GM18517 (cell line): ENCODE measurements at regions not wholly inside any gene's neighbourhood (a gene's known extent, or its start where the extent isn't known, plus 50 kb on each side); places are given as distances from the start of the nearest gene placed in this dataset.

Experiments
- ATAC-seq: cut with Tn5 transposase; IDR thresholded peaks from one replicate; pipeline ENCODE4 v1.9.1; 2021; ENCODE audit warnings: mild to moderate bottlenecking, moderate library complexity; ENCODE audit not compliant: unreplicated experiment

- no peak for ATAC-seq
Observed at GRCh38 chr15:97141871-97142270, 811.4 kb downstream of the NR2F2 start.

GRCh38 chr15:97143592-97144376, 813.3 kb downstream of the NR2F2 start:
- no peak for ATAC-seq

DNA sequence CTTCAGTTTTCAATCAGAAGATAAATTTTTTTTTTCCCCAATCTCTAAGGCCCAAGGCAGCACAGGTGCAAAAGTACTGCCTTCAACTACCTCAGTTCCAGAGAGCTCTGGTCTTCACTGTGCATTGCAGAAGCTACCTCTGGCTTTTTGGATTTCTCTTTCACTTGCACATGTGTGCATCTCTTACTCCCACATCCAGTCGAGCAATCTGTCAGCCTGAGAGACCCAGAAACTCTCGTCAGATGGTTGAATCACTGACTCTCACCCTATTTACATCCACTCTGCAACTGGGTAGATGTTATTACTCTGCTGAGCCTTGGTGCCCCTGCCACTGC, 813.8 kb downstream of the NR2F2 start:
- no peak for ATAC-seq

GRCh38 chr15:97146929-97147870, 813.3 kb upstream of the ARRDC4 start:
- ATAC-seq: no peak

DNA sequence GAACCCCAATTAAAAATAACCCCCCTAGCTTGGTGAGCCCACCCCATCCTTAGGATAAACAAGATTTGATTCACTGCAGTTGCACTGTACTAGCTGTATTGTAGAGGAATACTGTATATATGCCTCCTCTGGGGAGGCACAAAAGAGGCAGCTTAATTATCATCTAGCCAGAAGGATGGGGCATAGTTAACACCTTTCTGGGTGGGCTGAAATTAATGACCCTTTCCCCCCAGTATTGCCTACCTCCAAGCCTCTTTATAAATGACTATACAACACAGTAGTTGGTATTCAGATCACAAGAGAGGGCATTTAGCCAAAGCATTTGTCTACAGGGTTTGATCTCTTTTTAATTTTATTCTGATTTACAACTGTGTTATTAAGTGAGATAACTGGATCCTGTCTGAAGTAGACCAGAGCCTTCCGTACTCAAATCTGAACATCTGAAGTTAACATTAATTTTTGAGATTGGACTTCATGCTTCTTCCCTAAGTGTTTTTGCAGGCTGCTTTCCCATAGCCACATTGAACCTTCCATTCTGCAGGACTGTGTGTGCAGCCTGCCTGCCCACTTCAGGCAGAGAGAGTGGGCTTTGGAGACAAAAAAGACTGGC, 807.0 kb upstream of the ARRDC4 start:
- no peak for ATAC-seq

- ATAC-seq: no peak
Observed at GRCh38 chr15:97156739-97157265, 803.7 kb upstream of the ARRDC4 start.

DNA sequence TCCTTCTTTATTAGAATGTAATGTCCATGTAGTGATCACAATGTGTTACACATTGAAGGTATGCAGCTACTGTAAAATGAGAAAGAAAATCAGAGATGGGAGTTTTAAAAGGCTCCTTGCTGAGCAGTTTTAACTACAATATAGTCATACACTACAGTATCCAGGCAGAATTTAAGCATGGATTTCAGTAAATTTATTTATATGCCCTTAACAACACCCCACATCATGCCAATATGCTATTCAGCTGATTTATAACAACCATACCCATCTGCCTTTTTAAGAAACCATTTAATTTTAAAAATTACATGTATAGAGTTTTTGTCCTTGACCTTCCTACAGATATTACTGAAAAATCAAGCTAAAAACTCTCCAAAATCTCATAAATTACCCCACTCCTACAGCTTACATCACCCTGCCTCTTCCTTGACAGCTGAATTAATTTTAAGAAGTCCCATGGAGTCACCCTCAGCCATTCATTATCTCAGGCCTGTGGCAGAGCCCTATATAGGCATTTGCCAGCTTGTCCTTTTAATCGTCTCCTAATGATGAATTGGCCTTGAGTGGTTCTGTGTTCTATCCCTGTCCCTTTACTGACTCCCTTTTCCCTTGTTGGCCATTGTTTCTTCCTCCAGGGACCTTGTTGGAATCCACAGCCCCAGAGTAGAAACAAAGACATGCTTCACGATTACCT, 797.6 kb upstream of the ARRDC4 start:
- ATAC-seq: no peak

- no peak for ATAC-seq
Observed at GRCh38 chr15:97165205-97165604, 795.3 kb upstream of the ARRDC4 start.

GRCh38 chr15:97168704-97169475, 791.6 kb upstream of the ARRDC4 start:
- no peak for ATAC-seq

DNA sequence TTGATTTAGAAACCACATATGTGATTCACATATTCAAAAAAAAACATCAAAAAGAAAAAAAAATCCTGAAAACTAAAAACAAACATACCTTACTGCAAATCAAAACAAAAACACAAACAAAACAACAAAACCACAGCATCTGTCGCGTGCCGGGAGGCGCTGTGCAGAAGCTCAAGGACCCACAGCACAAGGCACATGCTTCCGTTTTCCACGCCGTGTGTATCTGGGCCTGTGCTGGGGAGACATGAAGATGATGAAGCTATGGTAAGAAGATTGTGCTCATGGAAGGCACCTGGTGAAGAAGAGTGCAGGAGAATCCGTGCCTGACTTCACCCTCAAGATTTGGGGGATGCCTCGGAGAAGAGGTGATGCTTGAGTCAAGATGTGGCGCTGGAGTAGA, 788.9 kb upstream of the ARRDC4 start:
- no peak for ATAC-seq

DNA sequence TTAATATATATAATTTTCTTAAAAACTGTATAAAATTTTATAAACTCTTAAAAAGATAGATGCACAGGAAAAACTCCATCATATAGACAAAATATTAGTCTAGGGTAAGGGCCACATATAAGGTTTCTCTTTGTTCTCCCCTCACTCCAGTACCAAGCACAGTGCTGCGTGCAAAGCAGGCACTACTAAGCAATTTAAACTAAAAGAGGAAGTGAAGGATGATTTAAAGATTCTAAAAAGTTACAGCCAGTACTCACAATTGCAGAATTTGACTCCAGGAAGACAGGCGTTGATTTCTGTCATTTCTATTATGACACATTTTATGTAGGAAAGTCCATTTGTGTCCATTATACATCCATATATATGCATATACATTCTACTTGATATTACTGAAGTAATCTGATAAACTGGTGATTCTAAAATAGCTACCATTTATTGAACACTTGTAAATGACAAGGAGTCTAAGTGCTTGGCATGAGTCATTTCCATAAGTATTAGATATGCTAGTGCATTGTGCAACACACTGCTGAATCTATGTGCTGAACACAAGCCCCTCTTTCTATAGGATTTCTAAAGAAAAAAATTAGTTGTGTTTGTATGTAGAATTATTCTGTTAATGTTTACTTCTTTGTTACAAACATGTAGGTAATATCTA, 785.5 kb upstream of the ARRDC4 start:
- no peak for ATAC-seq

DNA sequence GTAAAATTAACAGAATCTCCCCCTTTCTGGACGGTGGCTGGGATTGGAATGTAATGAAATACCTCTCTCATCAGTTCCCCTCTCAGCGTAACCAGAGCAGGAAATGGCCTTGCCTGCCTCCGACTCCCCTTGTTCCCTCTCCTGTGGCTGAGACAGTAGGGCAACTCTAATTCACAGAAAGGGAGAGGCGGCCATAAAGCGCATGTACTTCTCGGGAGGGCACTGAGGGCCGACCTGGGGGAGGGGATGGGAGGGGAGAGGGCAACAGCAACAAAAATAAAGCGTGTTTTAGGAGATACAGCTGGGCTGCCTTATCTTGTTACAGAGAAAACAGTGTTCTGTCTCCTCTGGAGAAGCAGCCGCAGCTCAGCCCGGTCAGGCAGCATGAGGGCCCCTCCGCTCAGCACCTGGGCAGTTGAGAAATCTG, 783.3 kb upstream of the ARRDC4 start:
- no peak for ATAC-seq

DNA sequence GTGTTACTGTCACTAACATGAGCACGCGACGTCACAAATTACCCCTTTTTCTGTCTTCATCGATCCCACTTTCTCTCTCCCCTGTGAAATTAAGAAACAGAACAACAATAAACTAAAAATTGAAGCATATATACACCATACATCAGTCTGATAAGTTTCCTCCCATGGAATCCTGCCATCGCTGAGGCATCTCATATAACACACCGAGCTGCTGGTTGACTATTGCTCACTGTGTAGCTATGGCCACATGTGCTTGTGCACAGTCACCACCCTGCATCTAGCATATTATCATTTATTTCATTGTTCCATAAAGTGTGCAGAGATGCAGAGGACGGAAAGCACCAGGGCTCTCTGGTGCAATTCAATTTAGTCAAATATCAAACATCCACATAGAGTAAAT, 777.9 kb upstream of the ARRDC4 start:
- ATAC-seq: no peak

DNA sequence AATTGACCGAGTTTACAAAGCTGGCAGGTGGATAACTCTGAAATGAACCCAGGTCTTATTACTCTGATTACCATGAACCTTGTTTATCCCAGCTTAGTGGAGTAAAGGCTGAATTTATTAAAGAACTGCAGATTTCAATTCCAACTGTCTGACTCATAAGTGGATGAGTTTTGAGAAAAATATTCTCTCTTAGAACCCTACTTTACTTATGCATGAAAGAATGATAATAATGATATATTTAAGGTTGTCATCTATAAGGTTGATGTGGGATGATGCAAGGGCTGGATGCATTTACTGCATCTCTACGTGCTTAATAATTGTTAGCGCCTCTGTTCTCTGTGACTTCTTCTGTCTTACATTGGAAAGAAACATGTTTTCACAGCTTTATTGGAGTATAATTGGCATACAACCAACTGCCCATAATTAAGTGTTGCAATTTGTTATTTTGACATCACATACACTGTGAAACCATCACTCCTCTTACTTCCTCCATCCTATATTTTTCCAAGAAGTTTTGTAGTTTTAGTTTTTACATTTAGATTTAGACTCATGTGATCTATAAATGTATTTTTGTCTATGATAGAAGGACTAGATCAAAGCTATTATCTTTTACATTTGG, 771.2 kb upstream of the ARRDC4 start:
- ATAC-seq: no peak

DNA sequence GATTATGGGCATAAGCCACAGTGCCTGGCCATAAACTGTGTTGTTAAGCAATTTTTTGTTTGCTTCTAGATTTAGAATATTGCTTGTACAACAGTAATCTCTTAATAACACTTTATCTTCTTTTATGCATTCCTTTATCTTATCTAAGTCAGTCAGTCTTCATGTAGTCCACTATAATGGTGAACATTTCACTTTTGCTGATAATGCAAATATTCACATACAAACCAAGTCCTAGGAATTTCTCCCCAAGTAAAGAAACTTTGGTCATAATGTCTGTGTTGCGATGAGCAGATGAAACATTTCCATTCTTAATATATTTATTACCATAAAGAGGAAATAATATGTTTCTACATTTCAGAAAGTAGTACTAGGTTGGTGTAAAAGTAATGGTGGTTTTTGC, 765.8 kb upstream of the ARRDC4 start:
- no peak for ATAC-seq

GRCh38 chr15:97196048-97197014, 764.2 kb upstream of the ARRDC4 start:
- ATAC-seq: no peak

DNA sequence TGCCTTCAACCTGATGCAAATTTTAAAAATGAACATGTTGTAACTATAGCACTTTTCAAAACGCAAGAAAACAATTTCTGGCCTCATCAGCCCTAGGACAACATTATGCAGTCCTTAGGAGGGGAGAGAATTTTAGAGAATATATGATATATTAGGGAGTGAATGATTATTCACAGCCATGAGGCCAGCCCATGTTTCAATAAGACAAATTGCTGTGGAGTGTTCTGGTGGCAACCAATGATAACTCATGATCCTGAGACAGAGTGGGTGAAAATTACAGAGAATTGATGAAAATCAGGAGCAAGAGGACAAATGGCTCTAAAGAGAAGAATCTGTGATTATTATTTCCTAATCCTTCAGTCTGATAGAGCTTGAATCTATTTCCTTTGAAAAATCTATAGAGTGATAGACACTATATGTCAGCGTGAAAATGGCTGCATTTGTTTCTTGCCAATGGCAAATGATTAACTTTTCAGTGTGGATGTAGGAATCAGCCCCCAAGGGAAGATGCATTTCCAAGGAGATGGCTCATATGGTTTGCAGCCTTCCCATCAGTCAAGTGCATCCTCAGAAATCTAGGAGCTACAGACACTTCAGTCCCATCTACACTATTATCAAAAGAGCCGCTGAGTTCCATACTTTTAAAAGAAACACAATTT, 761.0 kb upstream of the ARRDC4 start:
- no peak for ATAC-seq
